ENCODE measurements at regions not wholly inside any gene's neighbourhood (a gene's known extent, or its start where the extent isn't known, plus 50 kb on each side); places are given as distances from the start of the nearest gene placed in this dataset.

DNA sequence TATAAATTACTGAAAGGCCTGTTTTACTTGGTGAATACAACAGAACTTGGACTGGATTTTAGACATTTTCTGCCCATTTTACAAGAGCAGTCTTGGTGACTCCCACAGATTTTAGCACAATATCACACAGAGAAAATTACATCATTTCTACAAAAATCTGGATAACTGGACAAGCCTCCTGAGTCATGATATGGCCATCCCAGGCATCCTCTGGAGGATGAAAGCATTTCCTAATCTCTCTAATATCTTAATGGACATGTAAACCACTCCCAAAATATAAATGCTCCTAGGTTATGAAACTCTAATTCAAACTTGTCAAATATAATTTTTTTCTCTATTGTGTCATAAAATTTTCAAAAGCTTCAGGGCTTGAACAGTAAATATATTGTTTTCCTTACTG lies 1170.8 kb upstream of the PCDH7 start:
- TF ChIP-seq, protein P1, sequence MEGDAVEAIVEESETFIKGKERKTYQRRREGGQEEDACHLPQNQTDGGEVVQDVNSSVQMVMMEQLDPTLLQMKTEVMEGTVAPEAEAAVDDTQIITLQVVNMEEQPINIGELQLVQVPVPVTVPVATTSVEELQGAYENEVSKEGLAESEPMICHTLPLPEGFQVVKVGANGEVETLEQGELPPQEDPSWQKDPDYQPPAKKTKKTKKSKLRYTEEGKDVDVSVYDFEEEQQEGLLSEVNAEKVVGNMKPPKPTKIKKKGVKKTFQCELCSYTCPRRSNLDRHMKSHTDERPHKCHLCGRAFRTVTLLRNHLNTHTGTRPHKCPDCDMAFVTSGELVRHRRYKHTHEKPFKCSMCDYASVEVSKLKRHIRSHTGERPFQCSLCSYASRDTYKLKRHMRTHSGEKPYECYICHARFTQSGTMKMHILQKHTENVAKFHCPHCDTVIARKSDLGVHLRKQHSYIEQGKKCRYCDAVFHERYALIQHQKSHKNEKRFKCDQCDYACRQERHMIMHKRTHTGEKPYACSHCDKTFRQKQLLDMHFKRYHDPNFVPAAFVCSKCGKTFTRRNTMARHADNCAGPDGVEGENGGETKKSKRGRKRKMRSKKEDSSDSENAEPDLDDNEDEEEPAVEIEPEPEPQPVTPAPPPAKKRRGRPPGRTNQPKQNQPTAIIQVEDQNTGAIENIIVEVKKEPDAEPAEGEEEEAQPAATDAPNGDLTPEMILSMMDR (IDR thresholded peaks at IDR 0.05), result no peak
- TF ChIP-seq POLR2AphosphoS5 (IDR thresholded peaks at IDR 0.05) (no peak), POLR2A (IDR thresholded peaks at IDR 0.05) (no peak), EP300 (IDR thresholded peaks at IDR 0.05) (no peak)
- Histone ChIP-seq H3K27me3 (no peaks in the 10 kb centered on the region), H3K4me3 (no peak overlapping the region), H3K9me3 (no peaks in the 10 kb centered on the region), H3K4me1 (no peaks in the 10 kb centered on the region), H3K27ac (no peak overlapping the region), H3K36me3 (no peaks in the 10 kb centered on the region)
- no peak for DNase-seq (ENCODE audit: low spot score in 2 of 2)

DNA sequence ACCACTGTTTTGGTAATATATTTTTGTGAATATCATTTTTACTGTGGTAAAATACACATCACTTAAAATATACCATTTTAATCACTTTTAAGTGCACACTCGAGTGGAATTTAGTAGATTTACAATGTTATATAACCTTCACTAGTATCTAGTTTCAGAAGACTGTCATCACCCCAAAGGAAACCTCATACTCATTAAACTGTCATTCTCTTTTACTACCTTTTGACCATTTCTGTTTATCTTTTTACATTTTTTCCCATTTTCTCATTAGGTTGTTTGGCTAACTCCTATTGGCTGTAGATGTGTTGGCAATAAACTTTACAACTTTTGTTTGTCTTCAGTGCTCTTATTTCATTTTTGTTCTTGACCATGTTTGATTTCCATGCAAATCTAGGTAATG lies 1168.3 kb upstream of the PCDH7 start:
- H3K4me1 ChIP-seq, result no peaks in the 10 kb centered on the region
- 68% methylated on average over 1 of the region's 1 CpG for WGBS
- no peaks in the 10 kb centered on the region for H3K27me3 ChIP-seq
- no peak for DNase-seq (ENCODE audit: low spot score in 2 of 2)
- TF ChIP-seq EP300 (IDR thresholded peaks at IDR 0.05) (no peak), POLR2A (IDR thresholded peaks at IDR 0.05) (no peak), POLR2AphosphoS5 (IDR thresholded peaks at IDR 0.05) (no peak)
- TF ChIP-seq, protein P1 (IDR thresholded peaks at IDR 0.05), result no peak
- no peaks in the 10 kb centered on the region for H3K9me3 ChIP-seq
- H3K27ac ChIP-seq, result no peak overlapping the region
- no peak overlapping the region for H3K4me3 ChIP-seq
- no peaks in the 10 kb centered on the region for H3K36me3 ChIP-seq

DNA sequence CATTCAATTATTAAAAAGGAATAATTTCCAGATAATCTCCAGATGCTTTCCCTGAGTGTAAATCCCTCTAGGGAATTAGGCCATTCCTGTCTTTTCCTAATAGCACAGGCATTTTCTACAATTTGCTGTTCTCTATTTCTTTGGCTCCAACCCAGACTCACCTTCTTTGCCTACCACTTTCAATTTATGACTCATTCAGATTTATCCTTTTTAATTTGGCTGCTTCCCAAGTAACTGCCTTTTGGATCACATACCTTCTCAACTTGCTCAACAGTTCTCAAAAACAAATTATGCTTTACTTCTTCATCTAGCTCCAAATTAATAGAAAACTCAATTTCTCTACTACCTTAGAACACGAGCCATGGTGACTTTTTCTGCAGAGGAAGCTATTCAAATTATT lies 1166.3 kb upstream of the PCDH7 start:
- DNase-seq (ENCODE audit: low spot score in 2 of 2), result no peak
- Histone ChIP-seq H3K4me3 (no peak overlapping the region), H3K36me3 (no peaks in the 10 kb centered on the region), H3K27me3 (no peaks in the 10 kb centered on the region), H3K27ac (no peak overlapping the region), H3K4me1 (no peaks in the 10 kb centered on the region), H3K9me3 (no peaks in the 10 kb centered on the region)
- WGBS, result 33% methylated on average over 1 of the region's 1 CpG
- TF ChIP-seq POLR2A (IDR thresholded peaks at IDR 0.05) (no peak), EP300 (IDR thresholded peaks at IDR 0.05) (no peak), POLR2AphosphoS5 (IDR thresholded peaks at IDR 0.05) (no peak)
- TF ChIP-seq, protein P1 (IDR thresholded peaks at IDR 0.05), result no peak

DNA sequence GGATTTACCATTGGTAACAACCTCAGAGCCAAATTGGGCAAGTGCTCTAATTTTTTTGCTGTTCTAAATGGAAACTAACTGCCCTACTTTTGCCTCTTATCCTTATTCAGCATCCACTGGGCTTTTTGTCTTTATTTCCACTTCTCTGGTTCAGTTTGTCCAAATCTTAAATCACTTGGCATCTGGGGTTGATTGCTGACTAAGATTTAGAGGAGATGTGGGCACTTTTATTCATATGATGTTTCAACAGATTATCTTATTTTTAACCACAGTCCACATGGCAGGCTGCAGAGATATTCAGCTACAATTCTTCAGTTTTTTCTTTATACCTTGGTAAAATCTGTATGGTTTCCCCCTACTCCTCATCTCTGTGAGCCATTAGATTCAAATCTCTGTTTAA lies 1161.4 kb upstream of the PCDH7 start:
- H3K27me3 ChIP-seq, result no peaks in the 10 kb centered on the region
- DNase-seq (ENCODE audit: low spot score in 2 of 2), result no peak
- TF ChIP-seq, protein P1 (IDR thresholded peaks at IDR 0.05), result no peak
- TF ChIP-seq POLR2A (IDR thresholded peaks at IDR 0.05) (no peak), EP300 (IDR thresholded peaks at IDR 0.05) (no peak), POLR2AphosphoS5 (IDR thresholded peaks at IDR 0.05) (no peak)
- H3K9me3 ChIP-seq, result no peaks in the 10 kb centered on the region
- no peak overlapping the region for H3K27ac ChIP-seq
- no peaks in the 10 kb centered on the region for H3K4me1 ChIP-seq
- H3K4me3 ChIP-seq, result no peak overlapping the region
- no peaks in the 10 kb centered on the region for H3K36me3 ChIP-seq

DNA sequence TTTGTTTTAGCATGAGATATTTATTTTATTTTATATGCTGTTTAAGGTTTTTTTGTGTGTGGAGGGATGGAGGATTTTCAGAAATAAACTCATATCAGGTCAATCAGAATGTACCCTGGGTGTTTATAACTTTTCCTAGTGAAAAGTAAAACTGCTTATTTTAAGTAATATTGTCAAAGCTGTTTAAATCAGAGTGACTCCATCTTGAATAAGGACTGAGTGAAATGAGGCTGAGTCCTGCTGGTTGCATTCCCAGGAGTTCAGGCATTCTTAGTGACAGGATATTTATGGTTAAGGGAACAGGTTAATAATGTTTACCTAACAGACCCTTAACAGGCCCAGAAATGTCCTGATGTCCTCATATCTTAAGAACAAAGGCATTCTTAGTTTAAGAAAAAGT lies 1160.9 kb upstream of the PCDH7 start:
- H3K4me1 ChIP-seq, result no peaks in the 10 kb centered on the region
- no peak for DNase-seq (ENCODE audit: low spot score in 2 of 2)
- no peak overlapping the region for H3K27ac ChIP-seq
- H3K4me3 ChIP-seq, result no peak overlapping the region
- no peaks in the 10 kb centered on the region for H3K36me3 ChIP-seq
- H3K9me3 ChIP-seq, result no peaks in the 10 kb centered on the region
- H3K27me3 ChIP-seq, result no peaks in the 10 kb centered on the region
- no peak for TF ChIP-seq EP300 (IDR thresholded peaks at IDR 0.05)
- no peak for TF ChIP-seq POLR2A (IDR thresholded peaks at IDR 0.05)
- no peak for TF ChIP-seq POLR2AphosphoS5 (IDR thresholded peaks at IDR 0.05)
- TF ChIP-seq, protein P1 (IDR thresholded peaks at IDR 0.05), result no peak

All from suprapubic skin (tissue), 4 donors.